SKM-1 treated with dmso at 0.1 percent for 144 hours (cell line): ENCODE measurements at regions not wholly inside any gene's neighbourhood (a gene's known extent, or its start where the extent isn't known, plus 50 kb on each side); places are given as distances from the start of the nearest gene placed in this dataset.
"Not testable (repeated sequence)": the region's sequence is repeated elsewhere in the genome, so short reads cannot be mapped to it uniquely, and the experiment has no call there.

Experiments
- DNase-seq: peaks from one replicate; lab custom pipeline; 2025; ENCODE audit not compliant: unreplicated experiment; lab: John Stamatoyannopoulos, UW

- no peak for DNase-seq
These were observed 64.3 kb upstream of the PRSS16 start for GRCh38 chr6:27183060-27183832.

- DNase-seq, result no peak
These were observed 60.1 kb upstream of the PRSS16 start for GRCh38 chr6:27187231-27188060.

- peak; percentile 78 for DNase-seq
These were observed 59.2 kb upstream of the PRSS16 start for GRCh38 chr6:27188061-27188884.

GRCh38 chr6:27188885-27189418, 58.5 kb upstream of the PRSS16 start:
- peak; percentile 72 for DNase-seq

GRCh38 chr6:27190126-27190525, 57.4 kb upstream of the PRSS16 start:
- DNase-seq, result no peak

GRCh38 chr6:27194453-27194852, 53.0 kb upstream of the PRSS16 start:
- not testable (repeated sequence) for DNase-seq

GRCh38 chr6:27195547-27195946, 52.0 kb upstream of the PRSS16 start:
- DNase-seq, result not testable (repeated sequence)
